Neural cell (in vitro differentiated cells): ENCODE measurements at regions not wholly inside any gene's neighbourhood (a gene's known extent, or its start where the extent isn't known, plus 50 kb on each side); places are given as distances from the start of the nearest gene placed in this dataset.

Experiments used
- MXI1 ChIP-seq: fragments of 450-650 bp; conservative IDR thresholded peaks from 2 replicates; pipeline ENCODE4 v1.6.1; 2014; ENCODE audit warnings: antibody characterized with exemption, mild to moderate bottlenecking; ENCODE audit not compliant: poor library complexity, severe bottlenecking
- TAF1 ChIP-seq: IDR thresholded peaks from 2 replicates; pipeline ENCODE4 v1.6.1; 2012; ENCODE audit warnings: low read depth
- TF ChIP-seq, protein P1 (sequence below): fragments of 450-650 bp; IDR thresholded peaks from 2 replicates; pipeline ENCODE4 v1.5.1; 2014; ENCODE audit warnings: antibody characterized with exemption, mild to moderate bottlenecking, moderate library complexity; ENCODE audit not compliant: poor library complexity, severe bottlenecking

DNA sequence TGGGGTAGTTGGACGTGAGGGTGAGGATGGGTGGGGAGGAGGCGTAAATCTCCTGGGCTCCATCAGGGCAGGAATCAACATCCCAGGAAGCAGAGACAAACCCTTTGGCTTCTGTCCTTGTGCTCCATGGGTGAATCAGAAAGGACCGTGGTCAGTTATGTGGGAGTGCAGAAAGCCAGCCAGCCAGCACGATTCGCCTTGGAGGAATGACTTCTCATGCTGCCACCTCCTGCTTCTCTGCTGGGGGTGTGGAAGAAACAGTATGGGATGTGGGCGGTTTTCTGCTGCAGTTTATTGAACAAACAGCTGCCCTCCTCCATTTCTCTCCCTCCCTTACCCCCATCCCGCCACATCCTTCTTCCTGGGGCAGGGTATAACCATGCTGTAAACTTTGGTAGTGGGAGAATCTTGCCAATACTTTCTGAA is 214.5 kb downstream of the SOX4 start:
- TF ChIP-seq, protein P1, sequence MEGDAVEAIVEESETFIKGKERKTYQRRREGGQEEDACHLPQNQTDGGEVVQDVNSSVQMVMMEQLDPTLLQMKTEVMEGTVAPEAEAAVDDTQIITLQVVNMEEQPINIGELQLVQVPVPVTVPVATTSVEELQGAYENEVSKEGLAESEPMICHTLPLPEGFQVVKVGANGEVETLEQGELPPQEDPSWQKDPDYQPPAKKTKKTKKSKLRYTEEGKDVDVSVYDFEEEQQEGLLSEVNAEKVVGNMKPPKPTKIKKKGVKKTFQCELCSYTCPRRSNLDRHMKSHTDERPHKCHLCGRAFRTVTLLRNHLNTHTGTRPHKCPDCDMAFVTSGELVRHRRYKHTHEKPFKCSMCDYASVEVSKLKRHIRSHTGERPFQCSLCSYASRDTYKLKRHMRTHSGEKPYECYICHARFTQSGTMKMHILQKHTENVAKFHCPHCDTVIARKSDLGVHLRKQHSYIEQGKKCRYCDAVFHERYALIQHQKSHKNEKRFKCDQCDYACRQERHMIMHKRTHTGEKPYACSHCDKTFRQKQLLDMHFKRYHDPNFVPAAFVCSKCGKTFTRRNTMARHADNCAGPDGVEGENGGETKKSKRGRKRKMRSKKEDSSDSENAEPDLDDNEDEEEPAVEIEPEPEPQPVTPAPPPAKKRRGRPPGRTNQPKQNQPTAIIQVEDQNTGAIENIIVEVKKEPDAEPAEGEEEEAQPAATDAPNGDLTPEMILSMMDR, result no peak
- TF ChIP-seq MXI1 (no peak), TAF1 (no peak)
